ENCODE measurements at regions not wholly inside any gene's neighbourhood (a gene's known extent, or its start where the extent isn't known, plus 50 kb on each side); places are given as distances from the start of the nearest gene placed in this dataset.

- TF ChIP-seq CTCF (IDR thresholded peaks at IDR 0.05) (no peak), POLR2A (IDR thresholded peaks at IDR 0.05) (no peak), POLR2AphosphoS5 (IDR thresholded peaks at IDR 0.05) (no peak)
Observed at GRCh38 chr2:147594038-147594437, 250.8 kb upstream of the ACVR2A start.
